ENCODE measurements at regions not wholly inside any gene's neighbourhood (a gene's known extent, or its start where the extent isn't known, plus 50 kb on each side); places are given as distances from the start of the nearest gene placed in this dataset.

- TF ChIP-seq ELF4 (IDR thresholded peaks at IDR 0.05) (no peak), FOXA1 (IDR thresholded peaks at IDR 0.05) (no peak), SP1 (IDR thresholded peaks at IDR 0.05) (no peak), FOXK2 (IDR thresholded peaks at IDR 0.05) (no peak), FOXM1 (IDR thresholded peaks at IDR 0.05; ENCODE audit: borderline replicate concordance) (no peak), CTBP1 (IDR thresholded peaks at IDR 0.05; ENCODE audit: borderline replicate concordance) (no peak), L3MBTL2 (conservative IDR thresholded peaks at IDR 0.05) (no peak), TARDBP (IDR thresholded peaks at IDR 0.05) (no peak), SUZ12 (IDR thresholded peaks at IDR 0.05) (no peak), ZNF384 (IDR thresholded peaks at IDR 0.05) (no peak), BHLHE40 (IDR thresholded peaks at IDR 0.05; ENCODE audit: borderline replicate concordance) (no peak)
Observed at GRCh38 chr6:71368284-71368683, 79.7 kb downstream of the OGFRL1 start.
